ENCODE measurements at regions not wholly inside any gene's neighbourhood (a gene's known extent, or its start where the extent isn't known, plus 50 kb on each side); places are given as distances from the start of the nearest gene placed in this dataset.

GRCh38 chr22:27558658-27559371 is 242.7 kb downstream of the MN1 start:
- DNase-seq, result no peak

- no peak for DNase-seq
These were observed 240.8 kb downstream of the MN1 start for GRCh38 chr22:27560781-27561180.

GRCh38 chr22:27561286-27561904 is 240.2 kb downstream of the MN1 start:
- DNase-seq, result no peak

GRCh38 chr22:27564806-27565205 is 236.8 kb downstream of the MN1 start:
- DNase-seq, result no peak

- DNase-seq, result no peak
These were observed 235.0 kb downstream of the MN1 start for GRCh38 chr22:27566602-27567001.

- DNase-seq, result no peak
These were observed 233.3 kb downstream of the MN1 start for GRCh38 chr22:27568265-27568664.

GRCh38 chr22:27571463-27572277 is 229.9 kb downstream of the MN1 start:
- no peak for DNase-seq

GRCh38 chr22:27572278-27572666 is 229.3 kb downstream of the MN1 start:
- no peak for DNase-seq

GRCh38 chr22:27573280-27574001 is 228.1 kb downstream of the MN1 start:
- DNase-seq, result no peak

GRCh38 chr22:27574002-27574366 is 227.6 kb downstream of the MN1 start:
- no peak for DNase-seq

GRCh38 chr22:27574651-27575050 is 226.9 kb downstream of the MN1 start:
- no peak for DNase-seq

GRCh38 chr22:27575348-27575747 is 226.2 kb downstream of the MN1 start:
- no peak for DNase-seq

GRCh38 chr22:27576413-27576812 is 225.1 kb downstream of the MN1 start:
- no peak for DNase-seq

- no peak for DNase-seq
These were observed 224.6 kb downstream of the MN1 start for GRCh38 chr22:27576815-27577573.

GRCh38 chr22:27577574-27577969 is 224.0 kb downstream of the MN1 start:
- no peak for DNase-seq

- no peak for DNase-seq
These were observed 222.5 kb downstream of the MN1 start for GRCh38 chr22:27578937-27579617.

GRCh38 chr22:27580311-27580897 is 221.2 kb downstream of the MN1 start:
- no peak for DNase-seq

GRCh38 chr22:27581236-27581635 is 220.3 kb downstream of the MN1 start:
- DNase-seq, result no peak

- DNase-seq, result no peak
These were observed 219.9 kb downstream of the MN1 start for GRCh38 chr22:27581688-27582087.

- DNase-seq, result no peak
These were observed 217.7 kb downstream of the MN1 start for GRCh38 chr22:27583856-27584255.

- no peak for DNase-seq
These were observed 216.4 kb downstream of the MN1 start for GRCh38 chr22:27585141-27585540.

GRCh38 chr22:27588268-27588667 is 213.3 kb downstream of the MN1 start:
- DNase-seq, result no peak

Measured in stimulated activated naive CD4-positive, alpha-beta T cell treated with Interleukin-2 at 50 U/mL for 16 hours (primary cell).